ENCODE measurements at regions not wholly inside any gene's neighbourhood (a gene's known extent, or its start where the extent isn't known, plus 50 kb on each side); places are given as distances from the start of the nearest gene placed in this dataset.
"Not testable (repeated sequence)": the region's sequence is repeated elsewhere in the genome, so short reads cannot be mapped to it uniquely, and the experiment has no call there.

GRCh38 chr9:40768646-40769198, 359.8 kb downstream of the FOXD4L6 start:
- H4K20me1 ChIP-seq (replicated peaks; ENCODE audit: control insufficient read depth, insufficient read depth, low read length); H3K36me3 ChIP-seq (ENCODE audit: control insufficient read depth, insufficient read depth, low read length); intact Hi-C loops (cut with micrococcal nuclease); ATAC-seq; H3K9ac ChIP-seq (ENCODE audit: insufficient read depth in 1 of 2, low read depth in 2 of 2, low read length in 2 of 2); H3K4me3 ChIP-seq; H3K27ac ChIP-seq (ENCODE audit: extremely low read depth, low read depth, low read length); FAIRE-seq; H3K9me1 ChIP-seq (ENCODE audit: control insufficient read depth, insufficient read depth, low read length); H3K4me2 ChIP-seq (ENCODE audit: insufficient read depth, low read length); H3K27me3 ChIP-seq (ENCODE audit: control insufficient read depth in 2 of 2, insufficient read depth in 2 of 2, low read length in 2 of 2); H2AFZ ChIP-seq (ENCODE audit: low read depth, low read length); DNase-seq (ENCODE audit: extremely low read depth in 1 of 4, low spot score in 3 of 4); H3K79me2 ChIP-seq (ENCODE audit: control insufficient read depth, insufficient read depth, low read length); in situ Hi-C loops (cut with MboI); H3K9me3 ChIP-seq (replicated peaks; ENCODE audit: control insufficient read depth, insufficient read depth, low read depth, low read length); CTCF ChIA-PET (ENCODE audit: low intra/inter-chr PET ratio); BruUV-seq (replicated peaks); H3K4me1 ChIP-seq (replicated peaks in 1 of 2; ENCODE audit: control insufficient read depth in 2 of 2, insufficient read depth in 2 of 2, low read length in 2 of 2); POLR2A ChIA-PET: not testable (repeated sequence)
- 6% methylated on average over 2 of the region's 20 CpGs for WGBS (ENCODE audit: insufficient coverage, low coverage, missing lambda C conversion rate)

- H4K20me1 ChIP-seq (replicated peaks; ENCODE audit: control insufficient read depth, insufficient read depth, low read length); DNase-seq (ENCODE audit: extremely low read depth in 1 of 4, low spot score in 3 of 4); H3K36me3 ChIP-seq (ENCODE audit: control insufficient read depth, insufficient read depth, low read length); H3K27ac ChIP-seq (ENCODE audit: extremely low read depth, low read depth, low read length); ATAC-seq; H3K79me2 ChIP-seq (ENCODE audit: control insufficient read depth, insufficient read depth, low read length); BruUV-seq (replicated peaks); H3K9ac ChIP-seq (ENCODE audit: insufficient read depth in 1 of 2, low read depth in 2 of 2, low read length in 2 of 2); POLR2A ChIA-PET; intact Hi-C loops (cut with micrococcal nuclease); CTCF ChIA-PET (ENCODE audit: low intra/inter-chr PET ratio); H3K4me3 ChIP-seq; H3K9me1 ChIP-seq (ENCODE audit: control insufficient read depth, insufficient read depth, low read length); H3K4me2 ChIP-seq (ENCODE audit: insufficient read depth, low read length); FAIRE-seq; in situ Hi-C loops (cut with MboI); H3K4me1 ChIP-seq (replicated peaks in 1 of 2; ENCODE audit: control insufficient read depth in 2 of 2, insufficient read depth in 2 of 2, low read length in 2 of 2); H2AFZ ChIP-seq (ENCODE audit: low read depth, low read length); H3K27me3 ChIP-seq (ENCODE audit: control insufficient read depth in 2 of 2, insufficient read depth in 2 of 2, low read length in 2 of 2); H3K9me3 ChIP-seq (replicated peaks; ENCODE audit: control insufficient read depth, insufficient read depth, low read depth, low read length): not testable (repeated sequence)
- peak in 1 of 2 experiments; percentile 32 for TF ChIP-seq E2F6 (IDR thresholded peaks at IDR 0.05; ENCODE audit: borderline replicate concordance in 1 of 2, extremely low read depth in 1 of 2, insufficient read depth in 1 of 2, insufficient read length in 1 of 2, low read depth in 1 of 2, low read length in 1 of 2, poor library complexity in 1 of 2, severe bottlenecking in 1 of 2)
- WGBS (ENCODE audit: insufficient coverage, low coverage, missing lambda C conversion rate), result 38% methylated on average over 9 of the region's 25 CpGs
Observed at GRCh38 chr9:40768178-40768577, 360.3 kb downstream of the FOXD4L6 start.

- H3K4me1 ChIP-seq (replicated peaks in 1 of 2; ENCODE audit: control insufficient read depth in 2 of 2, insufficient read depth in 2 of 2, low read length in 2 of 2); ATAC-seq; CTCF ChIA-PET (ENCODE audit: low intra/inter-chr PET ratio); H3K9ac ChIP-seq (ENCODE audit: insufficient read depth in 1 of 2, low read depth in 2 of 2, low read length in 2 of 2); H3K27ac ChIP-seq (ENCODE audit: extremely low read depth, low read depth, low read length); H3K4me2 ChIP-seq (ENCODE audit: insufficient read depth, low read length); H2AFZ ChIP-seq (ENCODE audit: low read depth, low read length); intact Hi-C loops (cut with micrococcal nuclease); H3K36me3 ChIP-seq (ENCODE audit: control insufficient read depth, insufficient read depth, low read length); POLR2A ChIA-PET; H3K27me3 ChIP-seq (ENCODE audit: control insufficient read depth in 2 of 2, insufficient read depth in 2 of 2, low read length in 2 of 2); H3K4me3 ChIP-seq; BruUV-seq (replicated peaks); DNase-seq (ENCODE audit: extremely low read depth in 1 of 4, low spot score in 3 of 4); in situ Hi-C loops (cut with MboI); H4K20me1 ChIP-seq (replicated peaks; ENCODE audit: control insufficient read depth, insufficient read depth, low read length); H3K9me3 ChIP-seq (replicated peaks; ENCODE audit: control insufficient read depth, insufficient read depth, low read depth, low read length); H3K9me1 ChIP-seq (ENCODE audit: control insufficient read depth, insufficient read depth, low read length); FAIRE-seq; H3K79me2 ChIP-seq (ENCODE audit: control insufficient read depth, insufficient read depth, low read length): not testable (repeated sequence)
- 0% methylated on average over 1 of the region's 2 CpGs for WGBS (ENCODE audit: insufficient coverage, low coverage, missing lambda C conversion rate)
Observed at GRCh38 chr9:40754957-40755356, 373.5 kb downstream of the FOXD4L6 start.
